Liver (tissue), 8 donors: ENCODE measurements at regions not wholly inside any gene's neighbourhood (a gene's known extent, or its start where the extent isn't known, plus 50 kb on each side); places are given as distances from the start of the nearest gene placed in this dataset.

Experiments used
- DNase-seq: peaks from one replicate; pipeline ENCODE4 v3.0.0-alpha.2; 2017; ENCODE audit warnings: low spot score
- H3K27ac ChIP-seq, 2 donors: one replicate each; pipeline ENCODE4 v1.7.0; 2013; ENCODE audit warnings: inconsistent platforms in 2 of 2, low read length in 2 of 2, control low read depth in 1 of 2, low read depth in 1 of 2, mild to moderate bottlenecking in 1 of 2
- H3K27me3 ChIP-seq, 4 donors: one replicate each; pipeline versions ENCODE4 v1.6.1 to v1.7.0; 2013; ENCODE audit warnings: low read length in 3 of 4, inconsistent platforms in 1 of 4, mild to moderate bottlenecking in 1 of 4, moderate library complexity in 1 of 4; ENCODE audit not compliant: control insufficient read depth in 4 of 4, insufficient read depth in 4 of 4
- H3K36me3 ChIP-seq, 4 donors: one replicate each; pipeline versions ENCODE4 v1.6.1 to v1.7.0; 2013; ENCODE audit warnings: low read length in 3 of 4, mild to moderate bottlenecking in 3 of 4, low read depth in 1 of 4, moderate library complexity in 1 of 4; ENCODE audit not compliant: control insufficient read depth in 4 of 4, insufficient read depth in 3 of 4
- H3K4me1 ChIP-seq, 4 donors: one replicate each; pipeline versions ENCODE4 v1.6.1 to v1.7.0; 2013; ENCODE audit warnings: low read length in 3 of 4, mild to moderate bottlenecking in 3 of 4, moderate library complexity in 1 of 4; ENCODE audit not compliant: control insufficient read depth in 4 of 4, insufficient read depth in 4 of 4
- H3K4me3 ChIP-seq, 3 donors: one replicate each; pipeline versions ENCODE4 v1.6.1 to v1.7.0; 2013; ENCODE audit warnings: low read length in 3 of 3, control low read depth in 1 of 3, low read depth in 1 of 3, mild to moderate bottlenecking in 1 of 3
- H3K9ac ChIP-seq, 2 donors: one replicate each; pipeline ENCODE4 v1.7.0; 2013; ENCODE audit warnings: low read length in 2 of 2, mild to moderate bottlenecking in 2 of 2, moderate library complexity in 2 of 2, control low read depth in 1 of 2, low read depth in 1 of 2
- H3K9me3 ChIP-seq, 4 donors: one replicate each; pipeline versions ENCODE4 v1.6.1 to v1.7.0; 2013; ENCODE audit warnings: low read length in 3 of 4; ENCODE audit not compliant: control insufficient read depth in 4 of 4
- EGR1 ChIP-seq, 2 donors: IDR thresholded peaks; 2 replicates each; pipeline ENCODE4 v1.6.1; 2016 to 2018; ENCODE audit warnings: antibody characterized with exemption in 2 of 2, low read depth in 2 of 2
- FOXA1 ChIP-seq: IDR thresholded peaks from 2 replicates; pipeline ENCODE4 v1.6.1; 2016; ENCODE audit warnings: antibody characterized with exemption
- FOXA2 ChIP-seq: IDR thresholded peaks from 2 replicates; pipeline ENCODE4 v1.6.1; 2016; ENCODE audit warnings: antibody characterized with exemption
- GABPA ChIP-seq, 2 donors: IDR thresholded peaks in 1 of 2; conservative IDR thresholded peaks in 1 of 2; 2 replicates each; pipeline ENCODE4 v1.6.1; 2016; ENCODE audit warnings: antibody characterized with exemption in 2 of 2, mild to moderate bottlenecking in 1 of 2, moderate library complexity in 1 of 2
- HNF4A ChIP-seq, 2 donors: conservative IDR thresholded peaks; 2 replicates each; pipeline ENCODE4 v1.6.1; 2016; ENCODE audit warnings: antibody characterized with exemption in 2 of 2, mild to moderate bottlenecking in 2 of 2
- HNF4G ChIP-seq: IDR thresholded peaks from 2 replicates; pipeline ENCODE4 v1.6.1; 2016; ENCODE audit warnings: antibody characterized with exemption
- JUND ChIP-seq, 2 donors: IDR thresholded peaks; 2 replicates each; pipeline ENCODE4 v1.6.1; 2016; ENCODE audit warnings: antibody characterized with exemption in 2 of 2
- MAX ChIP-seq: IDR thresholded peaks from 2 replicates; pipeline ENCODE4 v1.6.1; 2016; ENCODE audit warnings: antibody characterized with exemption
- NR2F2 ChIP-seq: IDR thresholded peaks from 2 replicates; pipeline ENCODE4 v1.6.1; 2016; ENCODE audit warnings: antibody characterized with exemption
- RAD21 ChIP-seq, 2 donors: IDR thresholded peaks; 2 replicates each; pipeline ENCODE4 v1.6.1; 2016; ENCODE audit warnings: antibody characterized with exemption in 2 of 2, mild to moderate bottlenecking in 2 of 2
- RXRA ChIP-seq, 2 donors: IDR thresholded peaks; 2 replicates each; pipeline ENCODE4 v1.6.1; 2017 to 2018; ENCODE audit warnings: antibody characterized with exemption in 2 of 2, mild to moderate bottlenecking in 1 of 2
- SP1 ChIP-seq: IDR thresholded peaks from 2 replicates; pipeline ENCODE4 v1.6.1; 2018; ENCODE audit warnings: antibody characterized with exemption, mild to moderate bottlenecking
- TAF1 ChIP-seq: conservative IDR thresholded peaks from 2 replicates; pipeline ENCODE4 v1.6.1; 2016; ENCODE audit warnings: antibody characterized with exemption, mild to moderate bottlenecking
- YY1 ChIP-seq: IDR thresholded peaks from 2 replicates; pipeline ENCODE4 v1.6.1; 2016; ENCODE audit warnings: antibody characterized with exemption, mild to moderate bottlenecking
- WGBS: extraction: QIAGEN DNeasy Blood & Tissue Kit; methylation state at CpG from one replicate; pipeline ENCODE4 v1.1.7; 2013; 5-methylcytosine and 5-hydroxymethylcytosine counted together
- TF ChIP-seq, protein P1 (sequence below): fragments of 150-350 bp; IDR thresholded peaks from 2 replicates; pipeline ENCODE4 v1.5.1; 2017; ENCODE audit warnings: improper control_type of control experiment, low read depth, low read length; ENCODE audit not compliant: missing input control
- TF ChIP-seq, protein P2 (sequence below): IDR thresholded peaks from 2 replicates; pipeline ENCODE4 v1.6.1; 2016; ENCODE audit warnings: antibody characterized with exemption
- TF ChIP-seq, protein P3 (sequence below): IDR thresholded peaks from 2 replicates; pipeline ENCODE4 v1.6.1; 2016; ENCODE audit warnings: antibody characterized with exemption
- TF ChIP-seq, protein P4 (sequence below): IDR thresholded peaks from 2 replicates; pipeline ENCODE4 v1.6.1; 2016; ENCODE audit warnings: antibody characterized with exemption, mild to moderate bottlenecking
- donor health status: healthy.
- donor health status: healthy.
- donor health status: healthy.
- donor health status: healthy.
- donor health status: healthy.

- H3K4me1 ChIP-seq: no peaks in the 10 kb centered on the region
- H3K27ac ChIP-seq: no peak overlapping the region
- no peak overlapping the region for H3K9ac ChIP-seq
- no peak for TF ChIP-seq MAX
- TF ChIP-seq RXRA (IDR thresholded peaks at IDR 0.05): no peak
- TF ChIP-seq, protein P1, sequence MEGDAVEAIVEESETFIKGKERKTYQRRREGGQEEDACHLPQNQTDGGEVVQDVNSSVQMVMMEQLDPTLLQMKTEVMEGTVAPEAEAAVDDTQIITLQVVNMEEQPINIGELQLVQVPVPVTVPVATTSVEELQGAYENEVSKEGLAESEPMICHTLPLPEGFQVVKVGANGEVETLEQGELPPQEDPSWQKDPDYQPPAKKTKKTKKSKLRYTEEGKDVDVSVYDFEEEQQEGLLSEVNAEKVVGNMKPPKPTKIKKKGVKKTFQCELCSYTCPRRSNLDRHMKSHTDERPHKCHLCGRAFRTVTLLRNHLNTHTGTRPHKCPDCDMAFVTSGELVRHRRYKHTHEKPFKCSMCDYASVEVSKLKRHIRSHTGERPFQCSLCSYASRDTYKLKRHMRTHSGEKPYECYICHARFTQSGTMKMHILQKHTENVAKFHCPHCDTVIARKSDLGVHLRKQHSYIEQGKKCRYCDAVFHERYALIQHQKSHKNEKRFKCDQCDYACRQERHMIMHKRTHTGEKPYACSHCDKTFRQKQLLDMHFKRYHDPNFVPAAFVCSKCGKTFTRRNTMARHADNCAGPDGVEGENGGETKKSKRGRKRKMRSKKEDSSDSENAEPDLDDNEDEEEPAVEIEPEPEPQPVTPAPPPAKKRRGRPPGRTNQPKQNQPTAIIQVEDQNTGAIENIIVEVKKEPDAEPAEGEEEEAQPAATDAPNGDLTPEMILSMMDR: no peak
- no peak for TF ChIP-seq GABPA (IDR thresholded peaks at IDR 0.05 in 1 of 2, conservative IDR thresholded peaks at IDR 0.05 in 1 of 2)
- TF ChIP-seq NR2F2: no peak
- no peak for TF ChIP-seq JUND (IDR thresholded peaks at IDR 0.05)
- TF ChIP-seq, protein P2, sequence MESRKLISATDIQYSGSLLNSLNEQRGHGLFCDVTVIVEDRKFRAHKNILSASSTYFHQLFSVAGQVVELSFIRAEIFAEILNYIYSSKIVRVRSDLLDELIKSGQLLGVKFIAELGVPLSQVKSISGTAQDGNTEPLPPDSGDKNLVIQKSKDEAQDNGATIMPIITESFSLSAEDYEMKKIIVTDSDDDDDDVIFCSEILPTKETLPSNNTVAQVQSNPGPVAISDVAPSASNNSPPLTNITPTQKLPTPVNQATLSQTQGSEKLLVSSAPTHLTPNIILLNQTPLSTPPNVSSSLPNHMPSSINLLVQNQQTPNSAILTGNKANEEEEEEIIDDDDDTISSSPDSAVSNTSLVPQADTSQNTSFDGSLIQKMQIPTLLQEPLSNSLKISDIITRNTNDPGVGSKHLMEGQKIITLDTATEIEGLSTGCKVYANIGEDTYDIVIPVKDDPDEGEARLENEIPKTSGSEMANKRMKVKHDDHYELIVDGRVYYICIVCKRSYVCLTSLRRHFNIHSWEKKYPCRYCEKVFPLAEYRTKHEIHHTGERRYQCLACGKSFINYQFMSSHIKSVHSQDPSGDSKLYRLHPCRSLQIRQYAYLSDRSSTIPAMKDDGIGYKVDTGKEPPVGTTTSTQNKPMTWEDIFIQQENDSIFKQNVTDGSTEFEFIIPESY: no peak
- TF ChIP-seq, protein P3, sequence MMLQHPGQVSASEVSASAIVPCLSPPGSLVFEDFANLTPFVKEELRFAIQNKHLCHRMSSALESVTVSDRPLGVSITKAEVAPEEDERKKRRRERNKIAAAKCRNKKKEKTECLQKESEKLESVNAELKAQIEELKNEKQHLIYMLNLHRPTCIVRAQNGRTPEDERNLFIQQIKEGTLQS: no peak
- TF ChIP-seq HNF4A (conservative IDR thresholded peaks at IDR 0.05): no peak
- TF ChIP-seq FOXA1: no peak
- TF ChIP-seq HNF4G: no peak
- TF ChIP-seq, protein P4, sequence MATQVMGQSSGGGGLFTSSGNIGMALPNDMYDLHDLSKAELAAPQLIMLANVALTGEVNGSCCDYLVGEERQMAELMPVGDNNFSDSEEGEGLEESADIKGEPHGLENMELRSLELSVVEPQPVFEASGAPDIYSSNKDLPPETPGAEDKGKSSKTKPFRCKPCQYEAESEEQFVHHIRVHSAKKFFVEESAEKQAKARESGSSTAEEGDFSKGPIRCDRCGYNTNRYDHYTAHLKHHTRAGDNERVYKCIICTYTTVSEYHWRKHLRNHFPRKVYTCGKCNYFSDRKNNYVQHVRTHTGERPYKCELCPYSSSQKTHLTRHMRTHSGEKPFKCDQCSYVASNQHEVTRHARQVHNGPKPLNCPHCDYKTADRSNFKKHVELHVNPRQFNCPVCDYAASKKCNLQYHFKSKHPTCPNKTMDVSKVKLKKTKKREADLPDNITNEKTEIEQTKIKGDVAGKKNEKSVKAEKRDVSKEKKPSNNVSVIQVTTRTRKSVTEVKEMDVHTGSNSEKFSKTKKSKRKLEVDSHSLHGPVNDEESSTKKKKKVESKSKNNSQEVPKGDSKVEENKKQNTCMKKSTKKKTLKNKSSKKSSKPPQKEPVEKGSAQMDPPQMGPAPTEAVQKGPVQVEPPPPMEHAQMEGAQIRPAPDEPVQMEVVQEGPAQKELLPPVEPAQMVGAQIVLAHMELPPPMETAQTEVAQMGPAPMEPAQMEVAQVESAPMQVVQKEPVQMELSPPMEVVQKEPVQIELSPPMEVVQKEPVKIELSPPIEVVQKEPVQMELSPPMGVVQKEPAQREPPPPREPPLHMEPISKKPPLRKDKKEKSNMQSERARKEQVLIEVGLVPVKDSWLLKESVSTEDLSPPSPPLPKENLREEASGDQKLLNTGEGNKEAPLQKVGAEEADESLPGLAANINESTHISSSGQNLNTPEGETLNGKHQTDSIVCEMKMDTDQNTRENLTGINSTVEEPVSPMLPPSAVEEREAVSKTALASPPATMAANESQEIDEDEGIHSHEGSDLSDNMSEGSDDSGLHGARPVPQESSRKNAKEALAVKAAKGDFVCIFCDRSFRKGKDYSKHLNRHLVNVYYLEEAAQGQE: no peak
- TF ChIP-seq FOXA2: no peak
- TF ChIP-seq YY1: no peak
- TF ChIP-seq TAF1: no peak
- no peak for TF ChIP-seq EGR1 (IDR thresholded peaks at IDR 0.05; ENCODE audit: low read depth in 2 of 2)
- no peak for TF ChIP-seq RAD21 (IDR thresholded peaks at IDR 0.05)
- no peak for TF ChIP-seq SP1
- no peaks in the 10 kb centered on the region for H3K36me3 ChIP-seq
- no peak for DNase-seq
- H3K27me3 ChIP-seq: no peaks in the 10 kb centered on the region
- WGBS: 87% methylated on average over 3 of the region's 3 CpGs
- H3K4me3 ChIP-seq: no peak overlapping the region
- H3K9me3 ChIP-seq: no peaks in the 10 kb centered on the region
Measured at GRCh38 chr6:14428269-14428668, 310.7 kb downstream of the CD83 start.

DNA sequence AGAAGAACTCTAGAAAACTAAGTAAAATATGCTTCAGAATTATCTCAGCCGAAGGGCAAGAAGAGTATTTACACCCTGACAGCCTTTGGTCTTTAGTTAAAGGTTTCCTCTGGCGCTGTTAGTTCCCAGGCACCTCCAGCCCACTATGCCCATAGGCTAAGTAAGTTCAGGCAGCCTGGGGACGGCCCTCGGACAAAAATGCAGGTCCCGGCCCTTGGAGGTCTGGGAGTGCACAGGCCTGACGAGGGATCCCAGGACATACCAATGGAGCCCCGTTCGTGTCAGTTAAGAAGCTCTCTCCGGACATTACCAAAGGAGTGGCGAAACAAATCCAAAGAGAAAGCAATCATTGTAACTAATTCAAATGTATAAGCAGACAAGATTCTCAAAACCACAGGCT, 311.8 kb downstream of the CD83 start:
- Histone ChIP-seq H3K4me1 (no peaks in the 10 kb centered on the region), H3K9ac (no peak overlapping the region), H3K36me3 (no peaks in the 10 kb centered on the region), H3K27me3 (no peaks in the 10 kb centered on the region), H3K27ac (no peak overlapping the region), H3K9me3 (no peaks in the 10 kb centered on the region), H3K4me3 (no peak overlapping the region)
- TF ChIP-seq MAX (no peak), SP1 (no peak), JUND (IDR thresholded peaks at IDR 0.05) (no peak), TAF1 (no peak), EGR1 (IDR thresholded peaks at IDR 0.05; ENCODE audit: low read depth in 2 of 2) (no peak), FOXA2 (no peak)
- TF ChIP-seq, protein P2: no peak
- TF ChIP-seq, protein P1: no peak
- DNase-seq: no peak
- 92% methylated on average over 10 of the region's 10 CpGs for WGBS
